Right renal pelvis (tissue), 4 donors: ENCODE measurements at regions not wholly inside any gene's neighbourhood (a gene's known extent, or its start where the extent isn't known, plus 50 kb on each side); places are given as distances from the start of the nearest gene placed in this dataset.

Source experiments
- DNase-seq, 4 donors: peaks; one replicate each; pipeline ENCODE4 v3.0.0-alpha.2; 2013; ENCODE audit warnings: low read depth in 4 of 4, low spot score in 3 of 4, missing footprints in 1 of 4

- no peak for DNase-seq
Observed at GRCh38 chr16:48011466-48011865, 144.3 kb downstream of the ABCC12 start.

- no peak for DNase-seq
Observed at GRCh38 chr16:48008011-48008525, 147.7 kb downstream of the ABCC12 start.

- no peak for DNase-seq
Observed at GRCh38 chr16:48004141-48004695, 151.6 kb downstream of the ABCC12 start.

GRCh38 chr16:48003206-48003907, 152.4 kb downstream of the ABCC12 start:
- peak in 2 of 4 donors; percentile 7 to 20 for DNase-seq

- DNase-seq = no peak
Observed at GRCh38 chr16:48001324-48001895, 154.4 kb downstream of the ABCC12 start.

- no peak for DNase-seq
Observed at GRCh38 chr16:48000622-48001021, 155.2 kb downstream of the ABCC12 start.

GRCh38 chr16:47999595-47999994, 156.2 kb downstream of the ABCC12 start:
- DNase-seq = no peak

- DNase-seq = no peak
Observed at GRCh38 chr16:47995354-47995753, 160.4 kb downstream of the ABCC12 start.

GRCh38 chr16:47991491-47991890, 164.3 kb downstream of the ABCC12 start:
- DNase-seq = no peak

- DNase-seq = no peak
Observed at GRCh38 chr16:47990676-47991075, 165.1 kb downstream of the ABCC12 start.

- DNase-seq = no peak
Observed at GRCh38 chr16:47987136-47987535, 168.7 kb downstream of the ABCC12 start.

GRCh38 chr16:47986031-47986430, 169.8 kb downstream of the ABCC12 start:
- DNase-seq = no peak

GRCh38 chr16:47984669-47985068, 171.1 kb downstream of the ABCC12 start:
- no peak for DNase-seq

- no peak for DNase-seq
Observed at GRCh38 chr16:47983999-47984580, 171.7 kb downstream of the ABCC12 start.

- DNase-seq = no peak
Observed at GRCh38 chr16:47980212-47980611, 175.6 kb downstream of the ABCC12 start.

- DNase-seq = no peak
Observed at GRCh38 chr16:47979616-47980182, 176.1 kb downstream of the ABCC12 start.

GRCh38 chr16:47979164-47979520, 176.7 kb downstream of the ABCC12 start:
- no peak for DNase-seq

- DNase-seq = no peak
Observed at GRCh38 chr16:47978491-47979163, 177.2 kb downstream of the ABCC12 start.

GRCh38 chr16:47977802-47978201, 178.0 kb downstream of the ABCC12 start:
- no peak for DNase-seq

- no peak for DNase-seq
Observed at GRCh38 chr16:47976636-47977210, 179.1 kb downstream of the ABCC12 start.
